GM21737 (cell line): ENCODE measurements at regions not wholly inside any gene's neighbourhood (a gene's known extent, or its start where the extent isn't known, plus 50 kb on each side); places are given as distances from the start of the nearest gene placed in this dataset.

Experiments
- ATAC-seq: cut with Tn5 transposase; IDR thresholded peaks from one replicate; pipeline ENCODE4 v1.9.1; 2021; ENCODE audit warnings: mild to moderate bottlenecking, moderate library complexity; ENCODE audit not compliant: unreplicated experiment

DNA sequence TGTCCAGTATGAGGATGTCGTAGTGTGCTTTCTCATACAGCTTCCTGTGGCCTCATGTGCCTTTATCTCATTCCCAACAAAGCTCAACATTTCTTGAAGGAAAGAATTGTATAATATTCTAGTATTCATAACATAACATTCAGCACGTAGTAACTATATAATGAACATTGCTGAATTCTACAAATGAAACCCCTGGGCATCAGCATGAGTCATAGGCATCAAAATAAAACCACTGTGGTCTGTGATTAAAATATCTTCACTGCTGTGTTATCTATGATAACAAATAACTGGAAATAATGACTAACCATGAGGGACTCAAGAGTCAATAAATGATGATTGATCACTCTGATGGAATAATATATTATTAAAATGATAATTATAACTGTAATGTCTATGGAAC, 255.2 kb downstream of the EMP1 start:
- ATAC-seq = no peak

DNA sequence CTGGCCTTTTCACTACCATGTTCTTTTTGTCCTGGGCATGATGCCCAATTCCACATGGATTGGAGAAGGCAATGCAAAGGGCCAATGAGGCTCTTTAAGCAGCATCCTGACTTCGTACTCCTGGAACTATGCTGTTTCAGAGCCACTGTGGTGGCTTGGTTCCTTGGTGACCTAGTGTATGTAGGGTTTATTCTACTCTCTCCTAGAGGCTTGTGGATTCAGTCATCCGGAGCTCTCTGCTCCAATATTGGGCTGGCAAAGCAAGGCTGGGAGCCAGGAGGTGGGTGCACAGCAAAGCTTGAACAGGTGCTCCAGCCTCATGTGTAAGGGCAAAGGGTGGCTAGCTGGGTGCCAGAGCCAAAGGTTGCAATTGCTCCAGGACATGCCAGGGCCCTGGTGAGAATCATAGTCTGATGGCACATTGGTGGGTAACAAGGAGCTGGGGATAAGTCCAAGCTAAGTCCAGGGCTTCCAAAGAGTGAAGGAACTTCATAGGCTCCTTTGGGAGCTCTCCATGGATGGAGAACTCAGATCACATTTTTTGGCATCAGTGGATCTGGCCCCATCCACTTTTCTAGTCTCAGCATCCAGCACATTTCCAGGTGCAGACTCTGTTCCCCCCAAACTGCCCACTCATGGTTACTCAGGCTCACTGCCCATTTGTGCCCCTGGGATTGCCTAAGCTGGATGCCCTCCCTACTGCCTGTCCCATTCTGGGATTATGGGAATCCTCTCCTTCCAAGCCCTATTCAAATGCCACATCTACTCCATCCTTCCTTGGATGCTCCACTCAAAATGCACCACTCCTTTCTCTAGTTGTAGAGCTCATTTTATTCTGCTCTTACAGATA, 253.9 kb downstream of the EMP1 start:
- no peak for ATAC-seq

DNA sequence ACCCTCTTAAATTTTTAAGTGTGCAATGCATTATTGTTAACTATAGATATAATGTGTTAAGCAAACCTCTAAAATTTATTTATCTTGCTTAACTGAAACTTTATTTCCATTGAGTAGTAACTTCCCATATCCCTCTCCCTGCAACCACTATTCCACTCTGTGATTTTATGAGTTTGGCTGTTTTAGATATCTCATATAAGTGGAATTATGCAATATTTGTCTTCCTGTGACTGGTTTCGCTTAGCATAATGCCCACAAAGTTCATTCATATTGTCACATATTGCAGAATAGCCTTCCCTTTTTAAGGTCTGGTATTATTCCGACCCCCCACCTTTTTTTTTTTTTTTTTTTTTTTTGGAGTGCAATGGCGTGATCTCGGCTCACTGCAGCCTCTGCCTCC, 247.6 kb downstream of the EMP1 start:
- no peak for ATAC-seq

DNA sequence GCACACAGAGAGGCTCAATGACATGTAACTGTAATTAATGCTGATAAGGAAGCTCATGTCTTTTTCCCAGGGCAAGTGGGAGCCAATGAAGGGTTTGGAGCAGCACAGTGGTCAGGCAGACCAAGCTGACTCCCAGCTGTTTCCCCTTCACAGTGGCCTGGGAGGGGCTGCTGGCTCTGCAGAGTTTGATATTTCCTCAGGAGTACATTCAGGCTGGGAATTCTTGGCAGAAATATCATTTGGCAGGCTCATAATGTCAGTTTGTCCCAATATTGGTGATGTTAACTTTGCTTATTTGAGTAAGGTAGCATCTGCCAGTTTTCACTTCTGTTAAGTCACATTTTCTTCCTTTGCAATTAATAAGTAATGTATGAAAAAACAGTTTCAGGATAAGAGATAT, 247.0 kb downstream of the EMP1 start:
- ATAC-seq = no peak

DNA sequence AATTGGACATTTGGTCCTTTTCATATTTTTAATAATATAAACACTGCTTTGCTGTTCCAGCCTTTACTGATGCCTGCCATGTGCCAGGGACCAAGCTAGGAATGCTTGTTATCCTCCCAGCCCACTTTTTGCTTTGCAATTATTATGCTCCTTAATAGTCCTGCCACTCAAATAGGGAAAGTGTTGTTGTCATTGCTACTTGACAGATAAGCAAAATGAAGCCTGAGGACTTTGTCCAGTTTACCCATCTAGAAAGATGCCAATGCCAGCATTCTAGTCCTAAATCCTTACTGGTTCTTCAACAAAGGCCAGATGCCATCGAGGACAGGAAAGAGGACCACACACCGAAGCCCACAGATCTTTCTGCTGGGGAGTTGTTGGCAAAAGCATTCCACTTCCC, 246.5 kb downstream of the EMP1 start:
- no peak for ATAC-seq

DNA sequence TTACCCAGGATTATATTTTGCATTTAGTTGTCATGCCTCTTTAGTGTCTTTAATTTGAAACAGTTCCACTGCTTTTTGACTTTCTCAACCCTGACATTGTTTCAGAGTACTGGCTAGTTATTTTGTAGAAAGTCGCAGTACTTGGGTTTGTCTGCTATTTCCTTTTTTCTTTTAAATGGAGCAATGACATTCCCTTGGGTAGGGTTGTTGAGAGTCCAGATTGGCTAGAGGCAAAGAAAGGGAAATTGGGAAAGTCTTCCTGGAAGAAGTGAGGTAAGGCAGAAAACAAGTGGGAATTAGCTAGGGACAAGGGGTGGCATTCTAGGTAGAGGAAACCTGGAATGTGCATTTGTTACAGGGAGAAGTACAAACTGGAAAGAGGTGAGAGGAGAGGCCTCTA, 245.9 kb downstream of the EMP1 start:
- no peak for ATAC-seq

DNA sequence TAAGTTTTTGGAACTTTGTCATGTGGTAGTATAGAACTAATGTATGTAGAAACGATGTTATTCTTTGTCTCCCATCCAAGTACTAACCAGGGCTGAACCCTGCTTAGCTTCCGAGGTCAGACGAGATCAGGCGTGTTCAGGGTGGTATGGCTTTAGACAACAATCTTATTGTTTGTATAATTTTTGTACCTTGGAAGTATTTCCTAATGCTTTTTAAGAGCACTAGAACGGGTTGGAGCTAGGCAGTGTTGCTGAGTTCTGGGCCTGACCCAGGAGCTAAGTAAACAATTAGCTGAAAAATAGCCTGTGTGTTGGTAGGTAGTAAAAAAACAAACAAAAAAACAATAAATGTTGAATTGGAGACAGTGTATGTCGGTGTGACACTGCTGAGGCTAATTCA, 244.3 kb downstream of the EMP1 start:
- no peak for ATAC-seq

DNA sequence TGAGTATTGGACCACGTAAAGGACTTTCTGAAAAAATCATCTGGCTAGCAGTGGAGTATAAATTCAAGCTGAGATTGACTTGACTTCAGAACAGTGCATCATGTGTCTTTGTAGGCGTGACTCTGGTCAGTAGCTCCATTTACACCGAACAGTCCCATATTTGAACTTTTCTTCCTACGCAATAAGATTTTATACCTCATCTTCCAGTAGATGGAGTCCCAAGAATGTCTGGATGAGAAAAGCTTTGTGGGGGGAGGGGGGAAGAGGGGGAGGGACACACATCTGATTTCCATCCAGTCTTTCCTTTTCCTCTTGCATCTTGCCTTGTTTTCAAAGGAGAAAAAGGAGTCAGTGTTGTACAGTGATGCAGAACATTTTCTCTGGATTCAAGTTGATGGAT, 241.0 kb downstream of the EMP1 start:
- ATAC-seq = no peak

DNA sequence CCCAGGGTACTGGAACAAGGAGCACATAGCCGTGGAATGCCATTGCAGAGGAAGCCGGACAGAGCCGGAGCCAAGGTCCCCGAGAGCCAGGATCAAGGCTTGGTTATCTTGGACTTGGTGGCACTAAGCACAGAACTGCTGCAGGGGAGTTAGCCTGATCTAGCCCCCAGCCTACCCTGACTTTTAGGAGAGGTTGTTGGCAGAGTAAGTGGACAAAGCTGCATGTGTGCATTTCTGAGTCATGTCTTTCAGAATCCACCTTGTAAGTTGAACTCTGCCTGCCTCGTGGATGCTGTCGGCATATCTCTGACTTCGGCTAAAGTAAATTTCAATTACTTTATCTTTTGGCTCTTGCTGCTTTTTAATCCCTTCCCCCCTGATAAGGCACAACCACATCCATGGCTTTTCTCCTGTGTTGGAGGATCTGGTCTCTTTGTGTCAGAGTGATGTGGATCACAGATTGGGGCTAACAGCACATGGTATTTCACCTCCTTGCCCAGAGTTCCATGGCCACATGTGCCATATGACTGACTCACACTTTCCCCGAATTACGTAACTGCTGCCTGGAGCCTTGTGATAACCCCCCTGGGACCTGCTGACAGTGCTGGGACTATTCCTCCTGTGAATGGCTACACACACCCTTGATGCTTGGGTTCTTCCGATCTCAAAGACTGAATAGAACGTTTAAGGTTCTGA, 240.3 kb downstream of the EMP1 start:
- ATAC-seq = no peak

DNA sequence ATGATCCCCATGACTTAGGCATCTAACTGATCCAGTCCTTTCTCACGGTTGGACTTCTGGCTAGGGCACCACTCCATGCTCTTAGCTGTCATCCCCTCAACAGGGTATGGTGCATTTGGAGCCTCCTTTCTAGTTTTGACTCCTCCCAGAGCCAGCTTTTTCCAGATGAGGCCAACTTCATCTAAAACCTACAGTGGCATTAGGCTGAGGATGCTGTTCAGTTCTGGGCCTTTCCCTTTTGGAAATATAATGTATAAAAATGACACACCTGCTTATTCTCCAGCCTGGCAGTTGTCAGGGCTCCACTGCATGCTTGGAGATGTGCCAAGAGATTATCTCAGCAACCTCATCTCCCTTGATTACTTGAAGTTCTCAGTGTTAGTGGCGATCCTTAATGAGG, 239.7 kb downstream of the EMP1 start:
- no peak for ATAC-seq

DNA sequence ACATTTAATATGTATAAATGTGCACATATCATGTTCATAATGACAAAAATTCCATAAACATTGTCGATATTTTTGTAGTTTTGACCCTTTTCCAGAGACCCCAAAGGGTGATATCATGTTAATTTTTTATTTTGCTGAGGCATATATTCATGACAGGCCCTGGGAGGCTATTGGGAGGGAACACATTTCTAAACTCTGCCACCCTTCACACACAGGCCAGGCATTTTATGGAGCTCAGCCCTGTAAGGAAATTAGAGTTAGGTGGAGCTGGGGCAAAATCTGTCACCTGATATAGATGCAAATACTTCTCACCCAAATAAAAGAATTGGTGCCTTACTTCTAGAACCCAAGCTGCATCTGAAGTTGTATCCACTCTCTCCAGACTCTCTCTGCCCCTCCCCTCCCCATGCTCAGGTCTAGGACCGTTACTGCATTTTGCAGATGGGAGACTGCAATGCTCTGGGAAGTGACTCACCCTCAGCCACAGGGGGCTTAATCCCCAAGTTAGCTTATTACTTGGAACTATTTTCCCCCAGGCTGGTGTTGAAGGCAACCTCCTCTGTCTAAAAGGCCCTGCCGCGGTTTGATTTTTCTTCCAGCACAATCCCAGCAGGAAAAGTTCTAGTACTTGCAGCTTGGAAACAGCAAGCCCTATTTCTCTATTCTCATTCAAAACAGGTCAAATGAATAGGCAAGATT, 238.9 kb downstream of the EMP1 start:
- ATAC-seq = no peak

DNA sequence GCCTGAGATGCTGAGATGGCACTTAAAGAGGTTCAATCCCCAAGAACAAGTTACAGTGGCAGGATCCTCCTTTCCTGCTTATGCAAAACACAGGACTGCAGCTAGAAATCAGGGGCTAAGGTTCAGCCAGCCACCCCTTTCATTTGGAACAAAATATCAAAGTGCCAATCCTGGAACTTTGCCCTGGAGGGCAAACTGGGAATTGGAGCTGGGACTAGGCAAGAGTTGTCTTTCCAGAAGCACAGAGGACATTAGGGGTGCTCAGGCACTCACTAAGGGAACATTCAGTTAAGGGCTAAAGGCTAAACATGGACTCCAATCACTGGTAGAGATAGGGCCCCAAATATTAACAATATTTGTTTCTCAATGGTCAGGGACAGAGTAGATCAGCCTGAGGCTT, 237.2 kb downstream of the EMP1 start:
- no peak for ATAC-seq

DNA sequence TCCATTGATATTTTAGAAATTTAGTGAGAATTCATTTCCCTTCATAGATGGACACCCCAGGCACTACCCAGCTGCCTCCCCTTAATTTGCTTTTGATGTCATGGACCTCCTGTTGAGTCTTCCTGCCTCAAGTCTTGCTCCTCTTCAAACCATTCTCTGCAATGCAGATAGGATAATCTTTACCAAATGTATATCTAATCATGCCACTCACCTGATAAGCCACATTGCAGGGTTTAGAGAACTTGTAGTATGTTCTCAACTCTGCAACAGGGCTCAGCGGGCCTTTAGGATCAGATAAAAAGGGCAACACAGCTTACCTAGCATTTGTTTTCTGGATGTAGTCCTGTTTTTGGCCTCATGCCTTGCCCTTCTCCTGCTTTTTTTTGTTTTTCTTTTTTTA, 234.5 kb downstream of the EMP1 start:
- ATAC-seq = no peak

DNA sequence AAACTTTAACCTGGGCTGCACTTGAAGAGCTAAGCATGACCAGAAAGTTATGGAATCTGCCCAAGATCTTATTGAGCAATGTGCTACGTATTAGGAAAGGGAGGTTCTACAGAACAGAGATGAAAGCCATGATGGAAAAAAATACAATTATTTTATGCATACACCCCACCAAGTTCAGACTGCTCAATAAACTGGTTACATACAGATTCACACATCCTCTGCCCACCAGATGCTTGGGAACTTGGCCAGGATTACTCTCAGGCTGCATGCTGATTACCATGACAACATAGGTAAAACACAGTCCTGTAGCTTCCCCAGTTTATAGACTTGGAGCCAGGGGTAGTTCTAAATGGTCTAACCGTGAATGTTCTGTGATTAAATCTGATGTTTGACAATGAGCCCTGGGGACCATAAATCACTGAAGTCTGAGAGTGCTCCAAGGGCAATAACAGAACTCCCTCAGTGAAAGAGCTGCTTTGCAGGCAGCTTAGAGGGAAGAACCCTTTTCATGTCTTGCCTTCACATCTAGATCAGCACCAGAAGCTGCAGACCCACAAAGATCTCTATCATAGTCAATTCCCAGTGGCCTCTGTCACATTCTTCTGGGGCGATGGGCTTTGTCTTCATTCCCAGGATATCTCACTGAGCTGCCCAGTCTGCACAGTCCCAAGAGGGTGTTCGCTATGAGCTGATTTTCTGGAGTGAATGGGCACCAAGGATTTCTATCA, 232.2 kb downstream of the EMP1 start:
- ATAC-seq = no peak

DNA sequence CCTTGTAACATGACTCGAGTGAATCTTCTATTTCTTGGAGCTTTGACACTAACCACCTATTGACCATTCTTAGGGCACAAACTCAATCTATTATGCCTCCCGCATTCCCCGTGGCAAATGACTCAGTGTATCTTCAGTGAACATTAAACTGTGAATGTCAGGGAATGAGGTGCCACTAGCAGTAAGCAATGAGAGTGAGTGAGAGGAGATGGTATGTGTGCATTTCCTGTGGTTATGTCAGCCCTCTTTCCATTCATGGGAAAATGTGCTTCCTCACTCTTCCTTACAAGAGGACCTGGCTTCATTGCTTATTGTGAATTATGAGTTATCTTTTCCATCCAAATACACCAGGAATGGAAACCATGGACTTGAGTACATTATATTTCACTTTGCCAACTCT, 229.2 kb downstream of the EMP1 start:
- no peak for ATAC-seq

DNA sequence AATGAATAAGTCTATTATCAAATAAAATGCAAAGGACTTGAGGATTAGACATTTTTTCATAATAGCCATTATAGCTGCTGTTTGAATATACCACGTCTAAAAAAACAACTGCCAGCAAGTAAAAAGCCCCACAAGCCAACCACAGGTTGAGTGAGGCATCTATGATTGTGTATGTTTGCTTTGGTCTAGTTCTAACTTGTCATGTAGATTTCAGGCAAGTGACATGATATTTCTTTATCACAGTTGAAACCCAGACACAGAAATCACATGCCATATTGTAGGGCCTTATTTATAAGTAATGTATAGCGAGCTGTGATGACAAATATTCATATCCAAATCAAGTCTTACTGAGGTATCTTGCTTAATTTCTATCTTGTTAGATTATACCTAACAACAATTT, 225.8 kb downstream of the EMP1 start:
- ATAC-seq = no peak

DNA sequence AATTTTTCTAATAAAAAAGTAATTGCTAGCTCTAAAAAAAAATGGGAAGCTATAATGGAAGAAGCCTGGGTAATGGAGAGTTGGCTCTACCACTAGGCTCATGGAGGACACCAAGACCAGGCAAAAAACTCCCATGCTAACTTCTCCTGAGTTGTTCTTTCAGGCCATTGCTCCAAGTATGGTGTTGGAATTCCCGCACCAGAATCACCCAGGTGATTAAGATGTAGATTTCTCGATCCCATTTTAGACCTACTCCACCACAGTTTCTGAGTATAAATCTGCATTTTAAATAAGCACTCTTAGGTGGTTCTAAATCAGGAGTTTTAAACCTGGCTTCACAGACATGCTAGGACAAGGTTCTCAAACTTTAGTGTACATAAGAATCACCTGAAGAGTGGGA, 221.0 kb downstream of the EMP1 start:
- no peak for ATAC-seq

DNA sequence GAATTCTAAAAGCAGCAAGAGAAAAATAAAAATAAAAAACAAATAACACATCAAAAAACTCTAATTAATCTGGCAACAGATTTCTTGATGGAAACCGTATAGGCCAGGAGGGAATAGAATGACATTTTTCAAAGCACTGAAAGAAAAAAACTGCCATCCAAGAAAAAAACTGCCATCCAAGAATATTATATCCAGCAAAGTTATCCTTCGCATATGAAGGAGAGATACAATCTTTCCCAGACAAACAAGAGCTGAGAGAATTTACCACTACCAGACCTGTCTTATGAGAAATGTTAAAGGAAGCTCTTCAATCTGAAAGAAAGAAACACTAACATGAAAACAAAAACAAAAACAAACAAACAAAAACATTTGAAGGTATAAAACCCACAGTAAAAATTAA, 214.8 kb downstream of the EMP1 start:
- ATAC-seq = no peak

DNA sequence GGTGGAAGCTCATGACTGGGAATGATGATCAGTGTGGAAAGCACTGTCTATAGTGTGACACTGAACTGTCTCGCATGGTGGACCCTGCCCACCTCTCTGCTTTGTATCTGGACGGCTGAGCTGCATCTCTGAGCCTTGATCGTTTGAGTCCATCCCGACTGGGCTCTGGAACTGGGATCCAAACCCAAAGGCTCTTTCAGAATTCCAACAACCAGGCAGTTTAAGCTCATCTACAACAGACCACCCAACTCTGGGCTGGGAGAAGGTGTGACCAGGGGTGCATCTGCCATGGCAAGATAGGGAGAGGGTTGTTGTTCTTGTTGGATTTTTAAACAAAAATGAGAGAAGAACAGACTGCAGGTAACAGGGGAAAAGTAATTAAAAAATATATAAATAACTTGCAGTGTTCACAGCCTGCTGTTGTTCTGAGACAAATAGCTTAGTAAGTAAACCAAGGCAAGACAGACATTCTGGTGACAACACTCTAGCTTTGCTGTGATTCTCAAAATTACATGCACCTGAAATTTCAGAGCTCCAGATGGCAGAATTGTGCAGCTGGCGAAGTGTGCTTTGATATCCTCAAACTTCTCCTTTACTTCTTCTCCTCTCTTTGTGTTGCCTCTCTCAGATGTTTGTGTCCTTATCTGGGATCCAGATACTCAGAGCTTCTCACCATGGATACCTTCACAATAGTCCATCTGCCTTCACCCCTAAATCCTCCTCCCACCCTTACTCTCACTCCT, 209.6 kb downstream of the EMP1 start:
- no peak for ATAC-seq

DNA sequence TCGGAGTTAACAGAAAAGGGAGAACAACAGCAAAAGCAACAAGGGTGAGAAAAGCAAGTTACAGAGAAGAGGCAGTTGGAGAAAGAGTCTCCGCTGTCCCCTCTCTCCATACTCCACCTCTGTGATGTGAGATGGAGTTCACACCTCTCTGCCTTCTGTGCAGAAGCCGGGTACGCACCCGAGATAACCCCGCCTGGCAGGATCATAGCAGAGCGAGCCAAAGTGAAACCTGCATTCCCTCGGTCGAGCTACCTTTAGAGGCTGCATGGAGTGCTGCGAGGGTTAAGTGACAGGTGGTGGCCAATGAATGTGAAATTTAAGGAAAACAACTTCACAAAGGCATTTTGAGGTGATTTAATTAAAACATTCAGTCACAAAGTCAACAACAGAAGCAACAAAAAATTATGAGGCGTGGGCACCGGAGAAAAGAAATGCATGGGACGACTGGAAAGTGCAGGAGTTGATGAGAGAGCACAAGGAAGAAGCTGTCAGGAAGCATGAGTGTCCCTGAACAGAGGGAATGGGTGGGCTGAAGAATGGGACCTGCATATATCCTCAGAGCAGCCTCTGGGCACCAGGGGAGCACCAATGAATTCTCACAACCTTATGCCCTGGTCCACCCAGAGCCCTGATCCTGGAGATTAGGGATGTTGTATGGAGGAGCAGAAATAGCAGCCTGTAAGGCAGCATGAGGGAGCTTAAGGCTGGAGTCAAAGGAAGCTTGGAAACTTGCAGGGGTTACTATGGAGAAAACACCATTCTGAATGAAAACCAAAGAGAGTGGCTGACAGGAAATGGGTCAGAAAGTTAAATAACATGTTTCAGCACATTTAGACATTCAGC, 208.3 kb downstream of the EMP1 start:
- ATAC-seq = no peak
